ENCODE measurements at regions not wholly inside any gene's neighbourhood (a gene's known extent, or its start where the extent isn't known, plus 50 kb on each side); places are given as distances from the start of the nearest gene placed in this dataset.

DNA sequence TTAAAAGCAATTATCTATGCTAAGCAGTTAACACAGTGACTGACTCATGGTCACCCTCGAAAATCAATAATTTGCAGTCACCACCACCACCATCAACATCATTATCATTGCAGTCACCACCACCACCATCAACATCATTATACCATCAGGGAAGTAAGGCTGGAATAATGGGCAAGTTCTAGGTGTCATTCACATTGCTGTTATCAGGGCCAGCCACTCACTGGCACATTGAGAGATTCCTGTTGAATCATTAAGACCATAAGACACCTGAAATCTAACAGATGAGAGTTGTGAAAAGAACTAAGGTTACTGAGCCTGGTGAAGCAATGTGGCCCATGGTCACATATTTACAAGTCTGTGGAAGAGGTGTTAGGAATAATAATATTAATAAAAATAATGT is 247.7 kb upstream of the BOD1L1 start:
- peaks cover 0 to 10% (median 5%) of the 10 kb centered on the region in 4 donors for H3K4me1 ChIP-seq (ENCODE audit: control insufficient read depth in 4 of 4, insufficient read depth in 4 of 4, low read length in 3 of 4)
- H3K27ac ChIP-seq (ENCODE audit: low read depth in 1 of 2, low read length in 2 of 2), result no peak overlapping the region
- H3K36me3 ChIP-seq (ENCODE audit: control insufficient read depth in 4 of 4, insufficient read depth in 3 of 4, low read depth in 1 of 4, low read length in 3 of 4), result no peaks in the 10 kb centered on the region
- H3K9ac ChIP-seq (ENCODE audit: low read depth in 1 of 2, low read length in 2 of 2), result no peak overlapping the region
- no peak overlapping the region for H3K4me3 ChIP-seq (ENCODE audit: low read depth in 1 of 3, low read length in 3 of 3)
- H3K9me3 ChIP-seq (ENCODE audit: control insufficient read depth in 4 of 4, low read length in 3 of 4), result peaks cover 0 to under 1% (median 0%) of the 10 kb centered on the region in 4 donors
- no peak for DNase-seq (ENCODE audit: low spot score)
- TF ChIP-seq YY1 (IDR thresholded peaks at IDR 0.05) (no peak), NR2F2 (IDR thresholded peaks at IDR 0.05) (no peak), FOXA1 (IDR thresholded peaks at IDR 0.05) (no peak), GABPA (IDR thresholded peaks at IDR 0.05 in 1 of 2, conservative IDR thresholded peaks at IDR 0.05 in 1 of 2) (no peak), JUND (IDR thresholded peaks at IDR 0.05) (no peak), EGR1 (IDR thresholded peaks at IDR 0.05; ENCODE audit: low read depth in 2 of 2) (no peak), HNF4A (conservative IDR thresholded peaks at IDR 0.05) (no peak), TAF1 (conservative IDR thresholded peaks at IDR 0.05) (no peak), SP1 (IDR thresholded peaks at IDR 0.05) (no peak), FOXA2 (IDR thresholded peaks at IDR 0.05) (no peak), HNF4G (IDR thresholded peaks at IDR 0.05) (no peak)
- TF ChIP-seq, protein P1, sequence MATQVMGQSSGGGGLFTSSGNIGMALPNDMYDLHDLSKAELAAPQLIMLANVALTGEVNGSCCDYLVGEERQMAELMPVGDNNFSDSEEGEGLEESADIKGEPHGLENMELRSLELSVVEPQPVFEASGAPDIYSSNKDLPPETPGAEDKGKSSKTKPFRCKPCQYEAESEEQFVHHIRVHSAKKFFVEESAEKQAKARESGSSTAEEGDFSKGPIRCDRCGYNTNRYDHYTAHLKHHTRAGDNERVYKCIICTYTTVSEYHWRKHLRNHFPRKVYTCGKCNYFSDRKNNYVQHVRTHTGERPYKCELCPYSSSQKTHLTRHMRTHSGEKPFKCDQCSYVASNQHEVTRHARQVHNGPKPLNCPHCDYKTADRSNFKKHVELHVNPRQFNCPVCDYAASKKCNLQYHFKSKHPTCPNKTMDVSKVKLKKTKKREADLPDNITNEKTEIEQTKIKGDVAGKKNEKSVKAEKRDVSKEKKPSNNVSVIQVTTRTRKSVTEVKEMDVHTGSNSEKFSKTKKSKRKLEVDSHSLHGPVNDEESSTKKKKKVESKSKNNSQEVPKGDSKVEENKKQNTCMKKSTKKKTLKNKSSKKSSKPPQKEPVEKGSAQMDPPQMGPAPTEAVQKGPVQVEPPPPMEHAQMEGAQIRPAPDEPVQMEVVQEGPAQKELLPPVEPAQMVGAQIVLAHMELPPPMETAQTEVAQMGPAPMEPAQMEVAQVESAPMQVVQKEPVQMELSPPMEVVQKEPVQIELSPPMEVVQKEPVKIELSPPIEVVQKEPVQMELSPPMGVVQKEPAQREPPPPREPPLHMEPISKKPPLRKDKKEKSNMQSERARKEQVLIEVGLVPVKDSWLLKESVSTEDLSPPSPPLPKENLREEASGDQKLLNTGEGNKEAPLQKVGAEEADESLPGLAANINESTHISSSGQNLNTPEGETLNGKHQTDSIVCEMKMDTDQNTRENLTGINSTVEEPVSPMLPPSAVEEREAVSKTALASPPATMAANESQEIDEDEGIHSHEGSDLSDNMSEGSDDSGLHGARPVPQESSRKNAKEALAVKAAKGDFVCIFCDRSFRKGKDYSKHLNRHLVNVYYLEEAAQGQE (IDR thresholded peaks at IDR 0.05), result no peak
- TF ChIP-seq, protein P2, sequence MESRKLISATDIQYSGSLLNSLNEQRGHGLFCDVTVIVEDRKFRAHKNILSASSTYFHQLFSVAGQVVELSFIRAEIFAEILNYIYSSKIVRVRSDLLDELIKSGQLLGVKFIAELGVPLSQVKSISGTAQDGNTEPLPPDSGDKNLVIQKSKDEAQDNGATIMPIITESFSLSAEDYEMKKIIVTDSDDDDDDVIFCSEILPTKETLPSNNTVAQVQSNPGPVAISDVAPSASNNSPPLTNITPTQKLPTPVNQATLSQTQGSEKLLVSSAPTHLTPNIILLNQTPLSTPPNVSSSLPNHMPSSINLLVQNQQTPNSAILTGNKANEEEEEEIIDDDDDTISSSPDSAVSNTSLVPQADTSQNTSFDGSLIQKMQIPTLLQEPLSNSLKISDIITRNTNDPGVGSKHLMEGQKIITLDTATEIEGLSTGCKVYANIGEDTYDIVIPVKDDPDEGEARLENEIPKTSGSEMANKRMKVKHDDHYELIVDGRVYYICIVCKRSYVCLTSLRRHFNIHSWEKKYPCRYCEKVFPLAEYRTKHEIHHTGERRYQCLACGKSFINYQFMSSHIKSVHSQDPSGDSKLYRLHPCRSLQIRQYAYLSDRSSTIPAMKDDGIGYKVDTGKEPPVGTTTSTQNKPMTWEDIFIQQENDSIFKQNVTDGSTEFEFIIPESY (IDR thresholded peaks at IDR 0.05), result no peak
- TF ChIP-seq, protein P3, sequence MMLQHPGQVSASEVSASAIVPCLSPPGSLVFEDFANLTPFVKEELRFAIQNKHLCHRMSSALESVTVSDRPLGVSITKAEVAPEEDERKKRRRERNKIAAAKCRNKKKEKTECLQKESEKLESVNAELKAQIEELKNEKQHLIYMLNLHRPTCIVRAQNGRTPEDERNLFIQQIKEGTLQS (IDR thresholded peaks at IDR 0.05), result no peak
- TF ChIP-seq, protein P4, sequence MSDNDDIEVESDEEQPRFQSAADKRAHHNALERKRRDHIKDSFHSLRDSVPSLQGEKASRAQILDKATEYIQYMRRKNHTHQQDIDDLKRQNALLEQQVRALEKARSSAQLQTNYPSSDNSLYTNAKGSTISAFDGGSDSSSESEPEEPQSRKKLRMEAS (IDR thresholded peaks at IDR 0.05), result no peak
- 93% methylated on average over 1 of the region's 1 CpG for WGBS
- H3K27me3 ChIP-seq (ENCODE audit: control insufficient read depth in 4 of 4, insufficient read depth in 4 of 4, low read length in 3 of 4), result no peaks in the 10 kb centered on the region

DNA sequence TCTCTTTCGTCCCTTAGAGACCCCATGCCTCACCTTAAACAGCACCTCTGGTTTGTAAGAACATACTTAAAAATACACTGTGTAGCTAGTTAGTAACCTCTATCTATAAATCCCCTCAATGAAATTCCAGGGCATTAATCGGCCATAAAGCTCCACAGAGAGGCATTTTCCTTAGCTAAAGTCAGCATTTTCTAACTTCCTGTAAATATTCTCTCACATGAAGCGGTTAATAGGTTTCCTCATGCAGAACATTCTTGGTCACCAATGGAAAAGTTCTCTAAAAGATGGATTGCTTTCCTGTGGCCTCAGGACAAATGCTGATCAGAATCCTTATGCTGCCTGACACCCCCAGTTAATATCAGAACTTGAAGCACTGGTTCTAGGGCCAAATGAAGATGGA is 248.6 kb upstream of the BOD1L1 start:
- no peak overlapping the region for H3K4me3 ChIP-seq (ENCODE audit: low read depth in 1 of 3, low read length in 3 of 3)
- H3K9me3 ChIP-seq (ENCODE audit: control insufficient read depth in 4 of 4, low read length in 3 of 4), result no peaks in the 10 kb centered on the region
- no peaks in the 10 kb centered on the region for H3K36me3 ChIP-seq (ENCODE audit: control insufficient read depth in 4 of 4, insufficient read depth in 3 of 4, low read depth in 1 of 4, low read length in 3 of 4)
- peaks cover 0 to 10% (median 5%) of the 10 kb centered on the region in 4 donors for H3K4me1 ChIP-seq (ENCODE audit: control insufficient read depth in 4 of 4, insufficient read depth in 4 of 4, low read length in 3 of 4)
- H3K27ac ChIP-seq (ENCODE audit: low read depth in 1 of 2, low read length in 2 of 2), result no peak overlapping the region
- H3K27me3 ChIP-seq (ENCODE audit: control insufficient read depth in 4 of 4, insufficient read depth in 4 of 4, low read length in 3 of 4), result no peaks in the 10 kb centered on the region
- 90% methylated on average over 3 of the region's 3 CpGs for WGBS
- no peak for DNase-seq (ENCODE audit: low spot score)
- TF ChIP-seq NR2F2 (IDR thresholded peaks at IDR 0.05) (no peak), TAF1 (conservative IDR thresholded peaks at IDR 0.05) (no peak), YY1 (IDR thresholded peaks at IDR 0.05) (no peak), HNF4A (conservative IDR thresholded peaks at IDR 0.05) (no peak), FOXA1 (IDR thresholded peaks at IDR 0.05) (no peak), RXRA (IDR thresholded peaks at IDR 0.05) (no peak), HNF4G (IDR thresholded peaks at IDR 0.05) (no peak), EGR1 (IDR thresholded peaks at IDR 0.05; ENCODE audit: low read depth in 2 of 2) (no peak), GABPA (IDR thresholded peaks at IDR 0.05 in 1 of 2, conservative IDR thresholded peaks at IDR 0.05 in 1 of 2) (no peak), SP1 (IDR thresholded peaks at IDR 0.05) (no peak), JUND (IDR thresholded peaks at IDR 0.05) (no peak), FOXA2 (IDR thresholded peaks at IDR 0.05) (no peak)
- TF ChIP-seq, protein P5, sequence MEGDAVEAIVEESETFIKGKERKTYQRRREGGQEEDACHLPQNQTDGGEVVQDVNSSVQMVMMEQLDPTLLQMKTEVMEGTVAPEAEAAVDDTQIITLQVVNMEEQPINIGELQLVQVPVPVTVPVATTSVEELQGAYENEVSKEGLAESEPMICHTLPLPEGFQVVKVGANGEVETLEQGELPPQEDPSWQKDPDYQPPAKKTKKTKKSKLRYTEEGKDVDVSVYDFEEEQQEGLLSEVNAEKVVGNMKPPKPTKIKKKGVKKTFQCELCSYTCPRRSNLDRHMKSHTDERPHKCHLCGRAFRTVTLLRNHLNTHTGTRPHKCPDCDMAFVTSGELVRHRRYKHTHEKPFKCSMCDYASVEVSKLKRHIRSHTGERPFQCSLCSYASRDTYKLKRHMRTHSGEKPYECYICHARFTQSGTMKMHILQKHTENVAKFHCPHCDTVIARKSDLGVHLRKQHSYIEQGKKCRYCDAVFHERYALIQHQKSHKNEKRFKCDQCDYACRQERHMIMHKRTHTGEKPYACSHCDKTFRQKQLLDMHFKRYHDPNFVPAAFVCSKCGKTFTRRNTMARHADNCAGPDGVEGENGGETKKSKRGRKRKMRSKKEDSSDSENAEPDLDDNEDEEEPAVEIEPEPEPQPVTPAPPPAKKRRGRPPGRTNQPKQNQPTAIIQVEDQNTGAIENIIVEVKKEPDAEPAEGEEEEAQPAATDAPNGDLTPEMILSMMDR (IDR thresholded peaks at IDR 0.05; ENCODE audit: low read depth, low read length, missing input control), result no peak
- TF ChIP-seq, protein P4 (IDR thresholded peaks at IDR 0.05), result no peak
- TF ChIP-seq, protein P3 (IDR thresholded peaks at IDR 0.05), result no peak
- TF ChIP-seq, protein P2 (IDR thresholded peaks at IDR 0.05), result no peak
- H3K9ac ChIP-seq (ENCODE audit: low read depth in 1 of 2, low read length in 2 of 2), result no peak overlapping the region

Measured in liver (tissue), 8 donors.